ENCODE measurements at regions not wholly inside any gene's neighbourhood (a gene's known extent, or its start where the extent isn't known, plus 50 kb on each side); places are given as distances from the start of the nearest gene placed in this dataset.
"Not testable (repeated sequence)": the region's sequence is repeated elsewhere in the genome, so short reads cannot be mapped to it uniquely, and the experiment has no call there.

DNA sequence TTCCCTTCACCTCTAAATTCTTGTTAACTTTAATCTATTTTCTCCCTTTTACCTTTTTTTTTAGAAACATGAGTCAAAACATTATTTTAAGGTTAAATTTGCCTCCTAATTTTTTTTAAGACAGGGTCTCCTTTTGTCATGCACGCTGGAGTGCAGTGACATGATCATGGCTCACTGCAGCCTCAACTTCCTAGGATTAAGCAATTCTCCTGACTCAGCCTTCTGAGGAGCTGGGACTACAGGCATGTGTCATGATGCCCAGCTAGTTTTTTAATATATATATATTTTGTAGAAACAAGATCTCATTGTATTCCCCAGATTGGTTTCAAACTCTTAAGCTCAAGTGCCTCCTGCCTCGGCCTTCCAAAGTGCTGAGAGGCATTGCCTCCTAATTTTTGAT lies 424.7 kb upstream of the FAM174A start:
- TF ChIP-seq, protein P1, sequence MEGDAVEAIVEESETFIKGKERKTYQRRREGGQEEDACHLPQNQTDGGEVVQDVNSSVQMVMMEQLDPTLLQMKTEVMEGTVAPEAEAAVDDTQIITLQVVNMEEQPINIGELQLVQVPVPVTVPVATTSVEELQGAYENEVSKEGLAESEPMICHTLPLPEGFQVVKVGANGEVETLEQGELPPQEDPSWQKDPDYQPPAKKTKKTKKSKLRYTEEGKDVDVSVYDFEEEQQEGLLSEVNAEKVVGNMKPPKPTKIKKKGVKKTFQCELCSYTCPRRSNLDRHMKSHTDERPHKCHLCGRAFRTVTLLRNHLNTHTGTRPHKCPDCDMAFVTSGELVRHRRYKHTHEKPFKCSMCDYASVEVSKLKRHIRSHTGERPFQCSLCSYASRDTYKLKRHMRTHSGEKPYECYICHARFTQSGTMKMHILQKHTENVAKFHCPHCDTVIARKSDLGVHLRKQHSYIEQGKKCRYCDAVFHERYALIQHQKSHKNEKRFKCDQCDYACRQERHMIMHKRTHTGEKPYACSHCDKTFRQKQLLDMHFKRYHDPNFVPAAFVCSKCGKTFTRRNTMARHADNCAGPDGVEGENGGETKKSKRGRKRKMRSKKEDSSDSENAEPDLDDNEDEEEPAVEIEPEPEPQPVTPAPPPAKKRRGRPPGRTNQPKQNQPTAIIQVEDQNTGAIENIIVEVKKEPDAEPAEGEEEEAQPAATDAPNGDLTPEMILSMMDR (IDR thresholded peaks at IDR 0.05): no peak
- CTCF ChIA-PET: no interaction called here
- intact Hi-C loops (cut with micrococcal nuclease): no loop called here
- Mint-ChIP-seq H3K4me3 (no peak overlapping the region), H3K9me3 (peaks cover 8% of the 10 kb centered on the region), H3K27ac (no peak overlapping the region), H3K27me3 (no peaks in the 10 kb centered on the region), H3K4me1 (ENCODE audit: low read depth) (no peaks in the 10 kb centered on the region), H3K36me3 (ENCODE audit: low read depth) (no peaks in the 10 kb centered on the region)
- no peak for DNase-seq
- POLR2A ChIA-PET: no interaction called here
- ATAC-seq: no peak

DNA sequence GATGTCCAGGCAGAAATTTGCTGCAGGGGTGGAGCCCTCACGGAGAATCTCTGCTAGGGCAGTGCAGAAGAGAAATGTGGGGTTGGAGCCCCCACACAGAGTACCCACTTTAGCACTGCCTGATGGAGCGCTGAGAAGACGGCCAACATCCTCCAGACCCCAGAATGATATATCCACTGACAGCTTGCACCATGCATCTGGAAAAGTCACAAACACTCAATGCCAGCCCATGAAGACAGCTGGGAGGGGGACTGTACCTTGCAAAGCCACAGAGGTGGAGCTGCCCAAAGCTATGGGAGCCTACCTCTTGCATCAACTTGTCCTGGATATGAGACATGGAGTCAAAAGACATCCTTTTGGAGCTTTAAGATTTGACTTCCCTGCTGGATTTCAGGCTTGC lies 426.3 kb upstream of the FAM174A start:
- H3K27ac Mint-ChIP-seq: no peak overlapping the region
- ChIA-PET CTCF (no interaction called here), POLR2A (no interaction called here)
- no peaks in the 10 kb centered on the region for H3K4me1 Mint-ChIP-seq (ENCODE audit: low read depth)
- TF ChIP-seq, protein P1 (IDR thresholded peaks at IDR 0.05): no peak
- no peaks in the 10 kb centered on the region for H3K36me3 Mint-ChIP-seq (ENCODE audit: low read depth)
- no peaks in the 10 kb centered on the region for H3K27me3 Mint-ChIP-seq
- peaks cover 8% of the 10 kb centered on the region for H3K9me3 Mint-ChIP-seq
- ATAC-seq (no peak), DNase-seq (no peak)
- H3K4me3 Mint-ChIP-seq: no peak overlapping the region
- intact Hi-C loops (cut with micrococcal nuclease): no loop called here

DNA sequence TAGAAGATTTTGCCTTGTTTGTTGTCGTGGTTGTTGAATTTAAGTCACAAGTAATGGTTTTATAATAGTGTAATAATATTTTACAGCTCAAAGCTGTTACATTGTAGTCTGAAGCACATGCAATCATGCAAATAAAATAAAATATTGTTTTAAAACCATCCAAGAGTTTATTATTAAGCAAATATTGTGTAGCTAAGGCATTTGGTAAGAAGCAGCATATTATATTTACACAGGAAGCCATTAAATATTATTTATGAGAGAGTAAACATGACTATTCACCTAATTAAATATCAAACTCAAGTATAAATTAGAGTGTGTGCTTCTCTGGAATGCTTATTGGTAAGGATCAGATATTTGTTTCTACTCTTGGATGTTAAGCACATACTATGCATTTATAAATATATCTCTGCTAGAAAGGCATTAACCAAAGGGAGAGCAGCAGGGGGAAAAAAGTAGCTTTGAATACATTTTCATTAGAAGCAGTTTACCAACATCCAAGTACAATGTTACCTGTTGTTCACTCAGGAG lies 431.5 kb upstream of the FAM174A start:
- ATAC-seq; POLR2A ChIA-PET; H3K9me3 Mint-ChIP-seq; intact Hi-C loops (cut with micrococcal nuclease); H3K36me3 Mint-ChIP-seq (ENCODE audit: low read depth); H3K27me3 Mint-ChIP-seq; H3K4me3 Mint-ChIP-seq; CTCF ChIA-PET; H3K4me1 Mint-ChIP-seq (ENCODE audit: low read depth); H3K27ac Mint-ChIP-seq; DNase-seq: not testable (repeated sequence)

DNA sequence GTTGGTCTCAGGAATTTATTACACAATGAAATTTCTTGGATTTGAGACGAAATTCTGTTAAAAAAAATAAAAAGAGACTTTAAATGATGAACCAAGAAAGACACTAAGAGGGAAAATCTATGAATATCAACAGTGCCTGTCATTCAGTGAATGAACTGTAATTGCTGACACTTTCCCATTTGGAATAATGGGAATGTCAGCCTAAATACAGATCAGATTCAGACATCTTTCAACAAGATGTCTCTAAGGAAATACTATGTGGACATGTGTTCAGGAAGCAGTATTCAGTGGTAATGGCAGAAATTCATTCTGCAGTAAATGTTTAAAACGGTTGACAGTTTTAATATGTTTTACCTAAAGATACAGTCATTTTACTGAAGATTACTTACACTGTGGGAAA lies 433.7 kb upstream of the FAM174A start:
- H3K4me1 Mint-ChIP-seq (ENCODE audit: low read depth); H3K9me3 Mint-ChIP-seq; H3K27me3 Mint-ChIP-seq; POLR2A ChIA-PET; intact Hi-C loops (cut with micrococcal nuclease); CTCF ChIA-PET; ATAC-seq; DNase-seq; H3K4me3 Mint-ChIP-seq; H3K36me3 Mint-ChIP-seq (ENCODE audit: low read depth); H3K27ac Mint-ChIP-seq: not testable (repeated sequence)

DNA sequence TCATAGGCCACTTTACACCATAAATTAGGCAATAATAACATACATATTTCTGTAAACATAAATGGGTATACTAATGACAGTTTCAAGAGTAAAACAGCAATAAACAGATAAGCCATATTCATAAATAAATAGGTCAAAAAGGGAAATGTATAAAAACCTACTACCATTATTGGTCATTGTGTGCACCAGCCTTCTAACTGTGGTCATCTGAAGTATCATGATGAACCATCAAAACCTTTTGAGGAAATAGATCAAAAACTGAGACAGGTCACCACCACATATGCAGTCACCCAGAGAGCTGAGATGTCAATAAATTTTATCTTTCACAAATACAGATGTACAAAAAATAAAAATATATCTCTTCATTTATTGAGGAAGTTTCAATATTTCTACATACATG lies 438.8 kb upstream of the FAM174A start:
- H3K36me3 Mint-ChIP-seq (ENCODE audit: low read depth); H3K27me3 Mint-ChIP-seq; ATAC-seq; H3K9me3 Mint-ChIP-seq; intact Hi-C loops (cut with micrococcal nuclease); H3K27ac Mint-ChIP-seq; H3K4me1 Mint-ChIP-seq (ENCODE audit: low read depth); CTCF ChIA-PET; DNase-seq; POLR2A ChIA-PET; H3K4me3 Mint-ChIP-seq: not testable (repeated sequence)

DNA sequence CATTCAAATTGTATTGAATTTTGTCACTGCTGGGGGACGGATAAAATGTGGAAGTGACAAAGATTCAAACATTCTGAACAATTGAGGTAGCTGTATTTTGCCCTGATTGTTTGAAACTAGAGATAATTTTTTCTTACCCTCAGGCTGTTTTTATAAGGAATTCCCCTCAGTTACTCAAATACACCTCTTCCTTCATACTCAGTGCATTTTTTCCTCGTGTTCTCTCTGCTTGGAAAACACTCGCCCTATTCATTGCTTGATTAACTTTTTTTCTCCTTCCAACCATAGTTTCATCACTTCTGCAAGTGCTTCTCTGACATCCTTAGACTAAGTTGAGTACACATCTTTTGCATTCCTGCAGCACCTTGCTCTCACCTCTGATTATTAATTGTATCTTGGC lies 454.5 kb upstream of the FAM174A start:
- H3K4me1 Mint-ChIP-seq (ENCODE audit: low read depth); H3K27me3 Mint-ChIP-seq; H3K36me3 Mint-ChIP-seq (ENCODE audit: low read depth); H3K9me3 Mint-ChIP-seq; H3K4me3 Mint-ChIP-seq; intact Hi-C loops (cut with micrococcal nuclease); DNase-seq; POLR2A ChIA-PET; CTCF ChIA-PET; ATAC-seq; H3K27ac Mint-ChIP-seq: not testable (repeated sequence)

DNA sequence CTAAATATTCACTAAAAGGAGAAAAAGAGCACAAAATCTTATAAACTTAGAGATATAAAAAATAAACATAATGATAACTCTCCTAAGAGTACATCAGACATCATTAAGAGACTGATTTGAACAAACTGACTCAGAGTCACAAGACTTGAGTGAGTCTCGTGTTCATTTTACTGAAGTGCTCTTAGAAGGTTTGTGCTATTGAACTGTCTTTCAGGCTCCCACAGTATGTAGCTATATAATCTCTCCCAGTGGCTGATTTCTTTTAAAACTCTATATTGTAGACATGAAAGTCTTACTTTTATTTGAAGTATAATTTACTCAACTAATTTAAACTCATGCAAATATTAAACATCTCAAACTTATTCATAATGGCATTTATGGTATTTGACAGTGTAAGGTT lies 456.0 kb upstream of the FAM174A start:
- H3K4me1 Mint-ChIP-seq (ENCODE audit: low read depth); H3K36me3 Mint-ChIP-seq (ENCODE audit: low read depth); H3K4me3 Mint-ChIP-seq; H3K27ac Mint-ChIP-seq; ATAC-seq; H3K9me3 Mint-ChIP-seq; H3K27me3 Mint-ChIP-seq; intact Hi-C loops (cut with micrococcal nuclease); CTCF ChIA-PET; POLR2A ChIA-PET; DNase-seq: not testable (repeated sequence)

DNA sequence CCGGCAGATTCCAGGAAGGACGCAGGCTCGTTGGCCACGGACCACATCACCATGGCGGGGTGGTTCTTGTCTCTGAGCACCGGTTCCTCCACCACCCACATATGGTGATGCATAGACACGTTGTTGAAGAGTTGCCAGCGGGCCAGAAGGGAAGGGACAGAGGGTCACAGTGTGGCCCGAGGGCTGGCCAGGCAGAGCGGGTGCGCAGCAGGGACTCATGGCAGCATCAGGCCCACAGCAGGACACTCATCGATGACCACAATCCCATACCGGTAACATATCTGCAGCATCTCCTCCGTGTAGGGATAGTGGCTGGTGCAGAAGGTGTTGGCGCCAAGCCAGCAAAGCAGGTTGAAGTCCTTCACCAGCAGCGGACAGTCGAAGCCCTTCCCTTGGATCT lies 469.2 kb upstream of the FAM174A start:
- H3K27ac Mint-ChIP-seq; H3K4me1 Mint-ChIP-seq (ENCODE audit: low read depth); H3K4me3 Mint-ChIP-seq; CTCF ChIA-PET; DNase-seq; intact Hi-C loops (cut with micrococcal nuclease); H3K27me3 Mint-ChIP-seq; POLR2A ChIA-PET; H3K9me3 Mint-ChIP-seq; ATAC-seq; H3K36me3 Mint-ChIP-seq (ENCODE audit: low read depth): not testable (repeated sequence)

Data from activated CD8-positive, alpha-beta T cell treated with anti-CD3 and anti-CD28 coated beads for 36 hours (primary cell).